PC-3 (cell line): ENCODE measurements at regions not wholly inside any gene's neighbourhood (a gene's known extent, or its start where the extent isn't known, plus 50 kb on each side); places are given as distances from the start of the nearest gene placed in this dataset.

Experiments used
- ATAC-seq: fragments of 200-7000 bp; cut with Tn5 transposase; 2 replicates; pipeline ENCODE4 v1.9.1; 2020; ENCODE audit warnings: mild to moderate bottlenecking, moderate library complexity
- BruUV-seq: library from RNA; stranded (reverse); fragments of 400-500 nt; replicated peaks from 2 replicates; lab custom pipeline; 2021; lab: Mats Ljungman, UMichigan
- CTCF ChIA-PET: fragments of 300-600 bp; sonication (Branson Sonifier 250); formaldehyde crosslinking; loops from one replicate; lab custom pipeline; 2022; ENCODE audit warnings: antibody characterized with exemption; lab: Charles Lee
- POLR2A ChIA-PET: fragments of 300-600 bp; sonication (Branson Sonifier 250); formaldehyde crosslinking; loops from one replicate; lab custom pipeline; 2022; ENCODE audit warnings: antibody characterized with exemption; ENCODE audit not compliant: unreplicated experiment; lab: Charles Lee
- DNase-seq: peaks from one replicate; pipeline ENCODE4 v3.0.0-alpha.2; 2015
- H2AFZ ChIP-seq: fragments of 300-600 bp; sonication (generic); 2 replicates; pipeline ENCODE4 v1.6.0; 2016; ENCODE audit warnings: antibody characterized with exemption, low read length
- H3F3A ChIP-seq: fragments of 300-600 bp; sonication (generic); one replicate; pipeline ENCODE4 v1.6.0; 2017; ENCODE audit warnings: antibody characterized with exemption, low read length, control low read depth, mild to moderate bottlenecking; ENCODE audit not compliant: unreplicated experiment
- H3K27ac ChIP-seq: fragments of 300-600 bp; sonication (generic); 2 replicates; pipeline ENCODE4 v1.5.1; 2016; ENCODE audit warnings: mild to moderate bottlenecking, low read length
- H3K27me3 ChIP-seq: fragments of 300-600 bp; sonication (generic); 2 replicates; pipeline ENCODE4 v1.6.1; 2016; ENCODE audit warnings: low read length, mixed read lengths
- H3K36me3 ChIP-seq: fragments of 300-600 bp; sonication (generic); 2 replicates; pipeline ENCODE4 v1.6.1; 2016; ENCODE audit warnings: low read depth, mixed run types, low read length, mixed read lengths
- H3K4me1 ChIP-seq: fragments of 300-600 bp; sonication (generic); 2 replicates; pipeline ENCODE4 v1.5.1; 2016; ENCODE audit warnings: low read length; ENCODE audit not compliant: insufficient read depth
- H3K4me2 ChIP-seq: fragments of 300-600 bp; sonication (generic); 2 replicates; pipeline ENCODE4 v1.6.0; 2016; ENCODE audit warnings: low read length
- H3K4me3 ChIP-seq: fragments of 300-600 bp; sonication (generic); 2 replicates; pipeline ENCODE4 v1.5.1; 2016; ENCODE audit warnings: mild to moderate bottlenecking, low read length, mixed read lengths
- H3K79me2 ChIP-seq: fragments of 300-600 bp; sonication (generic); 2 replicates; pipeline ENCODE4 v1.6.1; 2017; ENCODE audit warnings: low read length, mixed read lengths
- H3K9ac ChIP-seq: fragments of 300-600 bp; sonication (generic); 2 replicates; pipeline ENCODE4 v1.6.0; 2016; ENCODE audit warnings: mild to moderate bottlenecking, low read length
- H3K9me2 ChIP-seq: fragments of 300-600 bp; sonication (generic); replicated peaks from 2 replicates; pipeline ENCODE4 v1.6.1; 2016; ENCODE audit warnings: mixed run types, low read length, mixed read lengths
- H3K9me3 ChIP-seq: fragments of 300-600 bp; sonication (generic); 2 replicates; pipeline ENCODE4 v1.6.1; 2016; ENCODE audit warnings: low read length, mixed read lengths
- H4K20me1 ChIP-seq: fragments of 300-600 bp; sonication (generic); 2 replicates; pipeline ENCODE4 v1.6.1; 2016; ENCODE audit warnings: low read length, mixed read lengths
- CTCF ChIP-seq: fragments of 300-600 bp; sonication (generic); conservative IDR thresholded peaks from 2 replicates; pipeline ENCODE4 v1.5.1; 2017; ENCODE audit warnings: antibody characterized with exemption, low read depth, mild to moderate bottlenecking, low read length
- EZH2 ChIP-seq: fragments of 300-600 bp; sonication (generic); IDR thresholded peaks from one replicate; pipeline ENCODE4 v1.6.1; 2017; ENCODE audit warnings: antibody characterized with exemption, mild to moderate bottlenecking, low read length; ENCODE audit not compliant: unreplicated experiment
- EZH2phosphoT487 ChIP-seq: fragments of 300-600 bp; sonication (generic); IDR thresholded peaks from 2 replicates; pipeline ENCODE4 v1.6.1; 2018; ENCODE audit warnings: mild to moderate bottlenecking, antibody characterized with exemption, low read length, borderline replicate concordance
- intact Hi-C: fragments of 100-400 bp; cut with micrococcal nuclease; formaldehyde crosslinking; loops from 2 replicates; pipeline ENCODE4 v1.9.0; 2023

DNA sequence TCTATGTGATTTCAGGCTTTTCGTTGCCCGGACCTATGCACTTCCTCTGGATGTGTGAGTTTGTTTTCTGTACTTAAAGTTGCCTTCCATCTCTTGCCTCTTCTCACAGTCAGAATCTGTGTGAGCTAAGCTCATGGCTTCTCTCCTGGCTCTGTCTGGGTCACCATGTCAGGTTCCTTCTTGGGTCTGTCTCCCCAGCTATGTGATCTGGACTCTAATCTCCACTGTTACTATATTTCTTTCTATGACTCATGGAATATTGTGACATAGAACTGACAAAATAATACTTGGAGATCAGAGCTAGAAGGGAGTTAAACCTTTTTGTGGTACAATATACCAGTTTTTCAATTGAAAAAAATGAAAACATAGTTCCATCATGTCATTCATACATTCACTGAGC is 172.7 kb upstream of the FGGY start:
- intact Hi-C loops = no loop called here
- Histone ChIP-seq H3K4me3 (no peak overlapping the region), H3F3A (no peaks in the 10 kb centered on the region), H3K9me3 (no peaks in the 10 kb centered on the region), H3K9me2 (no peaks in the 10 kb centered on the region), H3K9ac (no peak overlapping the region), H3K4me2 (no peak overlapping the region), H3K27ac (no peak overlapping the region), H2AFZ (no peak overlapping the region), H4K20me1 (no peaks in the 10 kb centered on the region), H3K36me3 (no peaks in the 10 kb centered on the region), H3K4me1 (peaks cover 15% of the 10 kb centered on the region), H3K79me2 (no peaks in the 10 kb centered on the region), H3K27me3 (no peaks in the 10 kb centered on the region)
- ChIA-PET CTCF (no interaction called here), POLR2A (no interaction called here)
- TF ChIP-seq EZH2 (no peak), EZH2phosphoT487 (no peak)
- DNase-seq (no peak), ATAC-seq (no peak)
- BruUV-seq = no TSS peak

- TF ChIP-seq CTCF (no peak), EZH2 (no peak), EZH2phosphoT487 (no peak)
- DNase-seq = no peak
- ATAC-seq = no peak
- ChIA-PET CTCF (no interaction called here), POLR2A (no interaction called here)
- intact Hi-C loops = no loop called here
- Histone ChIP-seq H3K36me3 (no peaks in the 10 kb centered on the region), H3K79me2 (no peaks in the 10 kb centered on the region), H2AFZ (no peak overlapping the region), H3K27me3 (no peaks in the 10 kb centered on the region), H3K4me1 (peaks cover 15% of the 10 kb centered on the region), H3K4me3 (no peak overlapping the region), H3K9ac (no peak overlapping the region), H3K4me2 (no peak overlapping the region), H3K27ac (no peak overlapping the region), H3F3A (no peaks in the 10 kb centered on the region), H4K20me1 (no peaks in the 10 kb centered on the region), H3K9me2 (no peaks in the 10 kb centered on the region), H3K9me3 (no peaks in the 10 kb centered on the region)
- BruUV-seq = no TSS peak
Measured at GRCh38 chr1:59125154-59125553, 171.7 kb upstream of the FGGY start.

DNA sequence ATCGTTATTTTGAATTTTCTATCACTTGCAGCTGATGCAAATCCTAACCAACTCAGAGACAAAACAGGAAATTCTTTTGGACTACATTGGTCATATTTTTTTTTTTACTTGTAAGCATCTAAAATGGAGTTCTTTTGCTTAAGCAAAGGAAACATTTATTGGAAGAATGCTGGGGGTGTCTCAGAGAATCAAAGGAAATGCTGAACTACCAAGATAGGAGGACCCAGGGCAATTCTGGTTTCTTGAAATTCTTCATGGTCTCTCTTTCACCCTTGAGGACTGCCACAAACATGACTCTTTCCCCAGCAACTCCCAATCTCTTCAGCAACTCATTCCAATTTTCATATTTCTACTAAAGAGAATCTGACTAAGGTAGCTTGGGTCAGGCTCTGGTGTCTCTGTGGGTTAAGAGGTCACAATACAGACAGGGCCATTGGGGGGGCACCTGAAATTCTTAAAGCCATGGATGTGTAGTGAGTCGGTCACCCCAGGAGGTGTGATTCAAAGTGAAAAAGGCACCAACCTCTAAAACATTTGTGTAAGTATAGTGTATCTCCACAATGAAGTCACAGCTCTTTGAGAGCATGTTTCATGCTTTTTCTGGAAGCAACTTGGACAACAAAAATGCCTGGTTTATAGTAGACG is 171.1 kb upstream of the FGGY start:
- POLR2A ChIA-PET = interaction anchor here (0.6 kb wide), 1 partner anchor 580 kb away, joined by 3 read pairs; the partner anchor contains the start of gene OMA1
- Histone ChIP-seq H3K9me3 (no peaks in the 10 kb centered on the region), H3K27me3 (no peaks in the 10 kb centered on the region), H3K4me2 (no peak overlapping the region), H3K36me3 (no peaks in the 10 kb centered on the region), H3K9me2 (no peaks in the 10 kb centered on the region), H3F3A (no peaks in the 10 kb centered on the region), H3K27ac (no peak overlapping the region), H3K9ac (no peak overlapping the region), H4K20me1 (no peaks in the 10 kb centered on the region), H3K79me2 (no peaks in the 10 kb centered on the region), H3K4me3 (no peak overlapping the region), H2AFZ (no peak overlapping the region), H3K4me1 (peaks cover 15% of the 10 kb centered on the region)
- CTCF ChIA-PET = no interaction called here
- DNase-seq = no peak
- TF ChIP-seq EZH2phosphoT487 = no peak
- TF ChIP-seq CTCF = no peak
- no peak for TF ChIP-seq EZH2
- no TSS peak for BruUV-seq
- ATAC-seq = no peak
- intact Hi-C loops = no loop called here
